ENCODE measurements at regions not wholly inside any gene's neighbourhood (a gene's known extent, or its start where the extent isn't known, plus 50 kb on each side); places are given as distances from the start of the nearest gene placed in this dataset.

- Histone ChIP-seq H3K27ac (ENCODE audit: low read depth in 2 of 2, low read length in 2 of 2) (no peak overlapping the region), H3K9me3 (ENCODE audit: control insufficient read depth in 2 of 2, low read length in 2 of 2) (no peaks in the 10 kb centered on the region), H3K27me3 (ENCODE audit: control insufficient read depth in 2 of 2, insufficient read depth in 2 of 2, low read length in 2 of 2) (peaks cover 0 to 5% of the 10 kb centered on the region in 2 donors), H3K36me3 (ENCODE audit: control insufficient read depth in 2 of 2, insufficient read depth in 2 of 2, low read length in 2 of 2) (no peaks in the 10 kb centered on the region), H3K4me3 (ENCODE audit: low read length in 2 of 2) (no peak overlapping the region), H3K9ac (ENCODE audit: low read depth in 1 of 2, low read length in 2 of 2) (no peak overlapping the region), H3K4me1 (ENCODE audit: control insufficient read depth in 2 of 2, insufficient read depth in 2 of 2, low read length in 2 of 2) (peaks cover 0 to 3% of the 10 kb centered on the region in 2 donors)
Measured at GRCh38 chr15:60130398-60130797, 126.3 kb downstream of the FOXB1 start.

- Histone ChIP-seq H3K4me3 (ENCODE audit: low read length in 2 of 2) (no peak overlapping the region), H3K9ac (ENCODE audit: low read depth in 1 of 2, low read length in 2 of 2) (no peak overlapping the region), H3K27ac (ENCODE audit: low read depth in 2 of 2, low read length in 2 of 2) (no peak overlapping the region), H3K9me3 (ENCODE audit: control insufficient read depth in 2 of 2, low read length in 2 of 2) (no peaks in the 10 kb centered on the region), H3K27me3 (ENCODE audit: control insufficient read depth in 2 of 2, insufficient read depth in 2 of 2, low read length in 2 of 2) (peaks cover 0 to 7% of the 10 kb centered on the region in 2 donors), H3K4me1 (ENCODE audit: control insufficient read depth in 2 of 2, insufficient read depth in 2 of 2, low read length in 2 of 2) (peaks cover 0 to 3% of the 10 kb centered on the region in 2 donors), H3K36me3 (ENCODE audit: control insufficient read depth in 2 of 2, insufficient read depth in 2 of 2, low read length in 2 of 2) (no peaks in the 10 kb centered on the region)
Measured at GRCh38 chr15:60130821-60131220, 126.7 kb downstream of the FOXB1 start.

- Histone ChIP-seq H3K4me3 (ENCODE audit: low read length in 2 of 2) (no peak overlapping the region), H3K36me3 (ENCODE audit: control insufficient read depth in 2 of 2, insufficient read depth in 2 of 2, low read length in 2 of 2) (no peaks in the 10 kb centered on the region), H3K27me3 (ENCODE audit: control insufficient read depth in 2 of 2, insufficient read depth in 2 of 2, low read length in 2 of 2) (peaks cover 0 to 7% of the 10 kb centered on the region in 2 donors), H3K27ac (ENCODE audit: low read depth in 2 of 2, low read length in 2 of 2) (no peak overlapping the region), H3K4me1 (ENCODE audit: control insufficient read depth in 2 of 2, insufficient read depth in 2 of 2, low read length in 2 of 2) (no peaks in the 10 kb centered on the region), H3K9me3 (ENCODE audit: control insufficient read depth in 2 of 2, low read length in 2 of 2) (no peaks in the 10 kb centered on the region), H3K9ac (ENCODE audit: low read depth in 1 of 2, low read length in 2 of 2) (no peak overlapping the region)
Measured at GRCh38 chr15:60134609-60135008, 130.5 kb downstream of the FOXB1 start.

GRCh38 chr15:60135961-60136360, 131.8 kb downstream of the FOXB1 start:
- H3K36me3 ChIP-seq (ENCODE audit: control insufficient read depth in 2 of 2, insufficient read depth in 2 of 2, low read length in 2 of 2), result no peaks in the 10 kb centered on the region
- peaks cover 0 to 7% of the 10 kb centered on the region in 2 donors for H3K27me3 ChIP-seq (ENCODE audit: control insufficient read depth in 2 of 2, insufficient read depth in 2 of 2, low read length in 2 of 2)
- H3K9ac ChIP-seq (ENCODE audit: low read depth in 1 of 2, low read length in 2 of 2), result no peak overlapping the region
- H3K4me3 ChIP-seq (ENCODE audit: low read length in 2 of 2), result no peak overlapping the region
- H3K9me3 ChIP-seq (ENCODE audit: control insufficient read depth in 2 of 2, low read length in 2 of 2), result no peaks in the 10 kb centered on the region
- no peak overlapping the region for H3K27ac ChIP-seq (ENCODE audit: low read depth in 2 of 2, low read length in 2 of 2)
- no peaks in the 10 kb centered on the region for H3K4me1 ChIP-seq (ENCODE audit: control insufficient read depth in 2 of 2, insufficient read depth in 2 of 2, low read length in 2 of 2)

- no peak overlapping the region for H3K4me3 ChIP-seq (ENCODE audit: low read length in 2 of 2)
- peaks cover 0 to 7% of the 10 kb centered on the region in 2 donors for H3K27me3 ChIP-seq (ENCODE audit: control insufficient read depth in 2 of 2, insufficient read depth in 2 of 2, low read length in 2 of 2)
- H3K27ac ChIP-seq (ENCODE audit: low read depth in 2 of 2, low read length in 2 of 2), result no peak overlapping the region
- no peaks in the 10 kb centered on the region for H3K4me1 ChIP-seq (ENCODE audit: control insufficient read depth in 2 of 2, insufficient read depth in 2 of 2, low read length in 2 of 2)
- no peaks in the 10 kb centered on the region for H3K36me3 ChIP-seq (ENCODE audit: control insufficient read depth in 2 of 2, insufficient read depth in 2 of 2, low read length in 2 of 2)
- no peak overlapping the region for H3K9ac ChIP-seq (ENCODE audit: low read depth in 1 of 2, low read length in 2 of 2)
- no peaks in the 10 kb centered on the region for H3K9me3 ChIP-seq (ENCODE audit: control insufficient read depth in 2 of 2, low read length in 2 of 2)
Measured at GRCh38 chr15:60137711-60138396, 133.7 kb downstream of the FOXB1 start.

- H3K27ac ChIP-seq (ENCODE audit: low read depth in 2 of 2, low read length in 2 of 2), result no peak overlapping the region
- no peaks in the 10 kb centered on the region for H3K36me3 ChIP-seq (ENCODE audit: control insufficient read depth in 2 of 2, insufficient read depth in 2 of 2, low read length in 2 of 2)
- H3K9ac ChIP-seq (ENCODE audit: low read depth in 1 of 2, low read length in 2 of 2), result no peak overlapping the region
- H3K27me3 ChIP-seq (ENCODE audit: control insufficient read depth in 2 of 2, insufficient read depth in 2 of 2, low read length in 2 of 2), result peaks cover 0 to 7% of the 10 kb centered on the region in 2 donors
- H3K9me3 ChIP-seq (ENCODE audit: control insufficient read depth in 2 of 2, low read length in 2 of 2), result no peaks in the 10 kb centered on the region
- H3K4me1 ChIP-seq (ENCODE audit: control insufficient read depth in 2 of 2, insufficient read depth in 2 of 2, low read length in 2 of 2), result no peaks in the 10 kb centered on the region
- H3K4me3 ChIP-seq (ENCODE audit: low read length in 2 of 2), result no peak overlapping the region
Measured at GRCh38 chr15:60138397-60138968, 134.4 kb downstream of the FOXB1 start.

- Histone ChIP-seq H3K9me3 (ENCODE audit: control insufficient read depth in 2 of 2, low read length in 2 of 2) (no peaks in the 10 kb centered on the region), H3K27me3 (ENCODE audit: control insufficient read depth in 2 of 2, insufficient read depth in 2 of 2, low read length in 2 of 2) (peaks cover 0 to 7% of the 10 kb centered on the region in 2 donors), H3K4me3 (ENCODE audit: low read length in 2 of 2) (no peak overlapping the region), H3K4me1 (ENCODE audit: control insufficient read depth in 2 of 2, insufficient read depth in 2 of 2, low read length in 2 of 2) (no peaks in the 10 kb centered on the region), H3K9ac (ENCODE audit: low read depth in 1 of 2, low read length in 2 of 2) (no peak overlapping the region), H3K36me3 (ENCODE audit: control insufficient read depth in 2 of 2, insufficient read depth in 2 of 2, low read length in 2 of 2) (no peaks in the 10 kb centered on the region), H3K27ac (ENCODE audit: low read depth in 2 of 2, low read length in 2 of 2) (no peak overlapping the region)
Measured at GRCh38 chr15:60152386-60152785, 148.3 kb downstream of the FOXB1 start.

- Histone ChIP-seq H3K4me3 (ENCODE audit: low read length in 2 of 2) (no peak overlapping the region), H3K27ac (ENCODE audit: low read depth in 2 of 2, low read length in 2 of 2) (no peak overlapping the region), H3K4me1 (ENCODE audit: control insufficient read depth in 2 of 2, insufficient read depth in 2 of 2, low read length in 2 of 2) (no peaks in the 10 kb centered on the region), H3K9ac (ENCODE audit: low read depth in 1 of 2, low read length in 2 of 2) (no peak overlapping the region), H3K36me3 (ENCODE audit: control insufficient read depth in 2 of 2, insufficient read depth in 2 of 2, low read length in 2 of 2) (no peaks in the 10 kb centered on the region), H3K9me3 (ENCODE audit: control insufficient read depth in 2 of 2, low read length in 2 of 2) (no peaks in the 10 kb centered on the region), H3K27me3 (ENCODE audit: control insufficient read depth in 2 of 2, insufficient read depth in 2 of 2, low read length in 2 of 2) (peaks cover 0 to 7% of the 10 kb centered on the region in 2 donors)
Measured at GRCh38 chr15:60154764-60155325, 150.7 kb downstream of the FOXB1 start.

- no peak overlapping the region for H3K9ac ChIP-seq (ENCODE audit: low read depth in 1 of 2, low read length in 2 of 2)
- peaks cover 0 to 4% of the 10 kb centered on the region in 2 donors for H3K27me3 ChIP-seq (ENCODE audit: control insufficient read depth in 2 of 2, insufficient read depth in 2 of 2, low read length in 2 of 2)
- no peak overlapping the region for H3K27ac ChIP-seq (ENCODE audit: low read depth in 2 of 2, low read length in 2 of 2)
- H3K9me3 ChIP-seq (ENCODE audit: control insufficient read depth in 2 of 2, low read length in 2 of 2), result no peaks in the 10 kb centered on the region
- no peaks in the 10 kb centered on the region for H3K4me1 ChIP-seq (ENCODE audit: control insufficient read depth in 2 of 2, insufficient read depth in 2 of 2, low read length in 2 of 2)
- no peaks in the 10 kb centered on the region for H3K36me3 ChIP-seq (ENCODE audit: control insufficient read depth in 2 of 2, insufficient read depth in 2 of 2, low read length in 2 of 2)
- H3K4me3 ChIP-seq (ENCODE audit: low read length in 2 of 2), result no peak overlapping the region
Measured at GRCh38 chr15:60155661-60156060, 151.6 kb downstream of the FOXB1 start.

- H3K4me1 ChIP-seq (ENCODE audit: control insufficient read depth in 2 of 2, insufficient read depth in 2 of 2, low read length in 2 of 2), result no peaks in the 10 kb centered on the region
- H3K9ac ChIP-seq (ENCODE audit: low read depth in 1 of 2, low read length in 2 of 2), result no peak overlapping the region
- H3K27ac ChIP-seq (ENCODE audit: low read depth in 2 of 2, low read length in 2 of 2), result no peak overlapping the region
- H3K36me3 ChIP-seq (ENCODE audit: control insufficient read depth in 2 of 2, insufficient read depth in 2 of 2, low read length in 2 of 2), result no peaks in the 10 kb centered on the region
- H3K27me3 ChIP-seq (ENCODE audit: control insufficient read depth in 2 of 2, insufficient read depth in 2 of 2, low read length in 2 of 2), result peaks cover 3 to 4% of the 10 kb centered on the region in 2 donors
- H3K4me3 ChIP-seq (ENCODE audit: low read length in 2 of 2), result no peak overlapping the region
- no peaks in the 10 kb centered on the region for H3K9me3 ChIP-seq (ENCODE audit: control insufficient read depth in 2 of 2, low read length in 2 of 2)
Measured at GRCh38 chr15:60160909-60161308, 156.8 kb downstream of the FOXB1 start.

Measured in mucosa of rectum (tissue), 2 donors.